GM12801 (cell line): ENCODE measurements at regions not wholly inside any gene's neighbourhood (a gene's known extent, or its start where the extent isn't known, plus 50 kb on each side); places are given as distances from the start of the nearest gene placed in this dataset.

Experiments
- TF ChIP-seq, protein P1 (sequence below): IDR thresholded peaks from one replicate; pipeline ENCODE4 v1.5.1; 2011; ENCODE audit warnings: control low read depth; ENCODE audit not compliant: insufficient read length; ENCODE audit errors: extremely low read depth

DNA sequence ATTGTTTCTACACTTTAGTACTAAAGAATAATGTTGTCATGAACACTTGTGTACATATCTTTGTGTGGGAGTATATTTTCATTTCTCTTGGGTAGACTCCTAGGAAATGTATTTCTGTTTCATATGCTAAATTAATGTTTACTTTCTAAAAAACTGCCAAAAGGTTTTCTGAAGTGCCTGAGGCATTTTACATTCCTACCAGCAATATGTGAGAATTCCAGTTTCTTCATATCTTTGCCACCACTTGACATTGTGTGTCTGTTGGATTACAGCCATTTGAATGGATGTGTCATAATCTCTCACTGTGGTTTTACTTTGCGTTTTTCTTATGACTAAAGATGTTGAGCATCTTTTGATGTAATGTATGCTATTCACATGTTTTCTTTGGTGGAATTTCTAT, 428.2 kb upstream of the KCNH7 start:
- TF ChIP-seq, protein P1, sequence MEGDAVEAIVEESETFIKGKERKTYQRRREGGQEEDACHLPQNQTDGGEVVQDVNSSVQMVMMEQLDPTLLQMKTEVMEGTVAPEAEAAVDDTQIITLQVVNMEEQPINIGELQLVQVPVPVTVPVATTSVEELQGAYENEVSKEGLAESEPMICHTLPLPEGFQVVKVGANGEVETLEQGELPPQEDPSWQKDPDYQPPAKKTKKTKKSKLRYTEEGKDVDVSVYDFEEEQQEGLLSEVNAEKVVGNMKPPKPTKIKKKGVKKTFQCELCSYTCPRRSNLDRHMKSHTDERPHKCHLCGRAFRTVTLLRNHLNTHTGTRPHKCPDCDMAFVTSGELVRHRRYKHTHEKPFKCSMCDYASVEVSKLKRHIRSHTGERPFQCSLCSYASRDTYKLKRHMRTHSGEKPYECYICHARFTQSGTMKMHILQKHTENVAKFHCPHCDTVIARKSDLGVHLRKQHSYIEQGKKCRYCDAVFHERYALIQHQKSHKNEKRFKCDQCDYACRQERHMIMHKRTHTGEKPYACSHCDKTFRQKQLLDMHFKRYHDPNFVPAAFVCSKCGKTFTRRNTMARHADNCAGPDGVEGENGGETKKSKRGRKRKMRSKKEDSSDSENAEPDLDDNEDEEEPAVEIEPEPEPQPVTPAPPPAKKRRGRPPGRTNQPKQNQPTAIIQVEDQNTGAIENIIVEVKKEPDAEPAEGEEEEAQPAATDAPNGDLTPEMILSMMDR = no peak

DNA sequence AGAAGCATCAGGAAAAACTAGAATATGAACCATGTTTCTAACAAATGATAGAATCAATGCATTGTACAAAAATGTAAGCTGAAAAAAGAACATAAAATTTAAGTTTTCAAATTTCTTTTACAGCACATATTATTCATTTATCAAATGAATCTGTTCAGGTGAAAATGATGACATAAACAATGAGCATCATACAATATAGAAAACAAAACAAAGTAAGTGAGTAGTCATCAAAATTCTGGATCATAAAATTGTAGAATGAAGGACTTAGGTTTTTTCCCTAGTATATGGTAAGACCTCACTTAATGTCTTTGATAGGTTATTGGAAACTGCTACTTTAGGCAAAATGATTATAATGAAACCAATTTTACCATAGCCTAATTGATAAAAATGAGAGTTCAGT, 427.0 kb upstream of the KCNH7 start:
- TF ChIP-seq, protein P1 = no peak

DNA sequence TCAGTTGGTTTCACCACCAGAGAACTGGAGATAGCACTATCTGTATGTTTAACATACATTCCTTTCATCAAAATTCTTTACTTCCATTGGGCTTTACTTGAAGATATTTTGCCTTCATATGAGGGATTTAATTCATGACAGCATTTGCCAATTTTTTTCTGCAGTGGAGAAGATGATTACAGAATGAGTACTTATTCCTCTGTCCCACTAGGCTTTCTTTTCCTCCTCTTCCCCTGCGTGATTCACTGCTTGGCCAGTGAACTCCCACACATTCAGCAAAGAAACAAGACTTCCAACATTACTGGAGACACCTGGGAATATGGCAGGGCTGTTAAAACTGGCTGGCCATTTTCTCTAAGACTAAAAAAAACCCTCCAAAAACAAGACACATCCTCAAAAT, 425.8 kb upstream of the KCNH7 start:
- TF ChIP-seq, protein P1 = no peak

DNA sequence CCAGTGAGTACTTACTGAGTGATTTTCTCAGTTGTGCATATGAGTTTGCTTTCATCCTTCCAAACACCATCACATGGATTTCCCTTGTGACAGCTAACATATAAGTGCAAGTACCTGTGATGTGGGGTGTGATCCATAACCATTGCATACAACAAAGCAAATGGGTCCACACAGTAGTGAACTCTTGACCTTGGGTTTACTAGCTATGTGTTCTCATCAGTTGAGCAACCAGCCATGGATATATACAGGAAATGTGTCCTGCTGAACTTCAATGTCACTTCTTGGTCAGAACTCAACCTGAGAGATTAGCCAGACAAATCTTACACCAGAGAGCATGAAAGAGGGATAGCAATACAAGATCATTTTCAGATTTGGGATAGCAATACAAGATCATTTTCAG, 420.9 kb upstream of the KCNH7 start:
- TF ChIP-seq, protein P1 = no peak

DNA sequence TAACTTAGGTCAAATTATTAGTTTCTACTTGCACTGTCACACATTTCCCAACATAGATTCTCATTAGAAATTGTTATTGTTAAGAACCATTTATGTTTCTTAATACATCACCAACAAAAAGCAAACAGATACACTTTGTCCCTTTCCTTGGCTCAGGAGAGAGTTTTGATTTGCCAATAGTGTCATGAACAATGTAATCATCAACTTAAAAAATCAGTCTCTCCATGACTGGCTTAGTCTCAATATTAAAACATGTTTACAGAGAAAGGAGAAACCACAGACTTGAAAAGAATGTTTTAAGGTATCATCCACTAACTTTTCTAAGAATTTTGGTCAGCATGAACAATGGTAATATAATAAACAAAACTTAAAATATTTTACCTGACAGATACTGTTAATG, 416.5 kb upstream of the KCNH7 start:
- TF ChIP-seq, protein P1 = no peak

DNA sequence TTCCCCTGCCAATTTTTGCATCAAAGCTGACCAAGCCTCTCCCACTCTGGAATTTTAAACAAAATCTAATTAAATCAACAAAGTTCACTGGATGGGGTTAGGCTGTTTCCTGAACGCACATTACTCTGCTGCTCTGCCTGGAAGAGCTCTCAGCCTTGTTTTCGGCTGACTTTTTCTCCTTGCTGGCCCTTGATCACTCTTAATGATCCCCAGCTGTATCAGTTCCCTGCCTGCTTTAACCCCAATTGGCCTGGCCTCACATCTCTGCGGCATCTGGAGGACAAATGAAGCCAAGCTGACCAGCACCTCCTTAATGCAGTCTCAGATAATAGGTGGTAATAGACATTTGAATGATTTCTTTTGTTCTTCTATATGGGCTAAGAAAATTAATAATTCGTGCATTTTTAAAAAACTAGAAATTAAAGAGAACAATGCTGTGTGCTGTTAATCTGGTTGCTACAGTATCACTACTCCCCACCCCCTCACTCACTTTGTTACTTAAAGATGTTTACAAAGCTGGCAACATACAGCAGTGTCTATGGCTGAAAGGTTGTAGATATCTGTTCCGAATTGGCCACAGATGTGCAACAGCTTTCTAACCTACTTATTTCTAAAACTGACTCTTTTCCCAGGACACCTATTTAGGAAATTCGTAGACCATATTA, 415.2 kb upstream of the KCNH7 start:
- TF ChIP-seq, protein P1 = no peak

DNA sequence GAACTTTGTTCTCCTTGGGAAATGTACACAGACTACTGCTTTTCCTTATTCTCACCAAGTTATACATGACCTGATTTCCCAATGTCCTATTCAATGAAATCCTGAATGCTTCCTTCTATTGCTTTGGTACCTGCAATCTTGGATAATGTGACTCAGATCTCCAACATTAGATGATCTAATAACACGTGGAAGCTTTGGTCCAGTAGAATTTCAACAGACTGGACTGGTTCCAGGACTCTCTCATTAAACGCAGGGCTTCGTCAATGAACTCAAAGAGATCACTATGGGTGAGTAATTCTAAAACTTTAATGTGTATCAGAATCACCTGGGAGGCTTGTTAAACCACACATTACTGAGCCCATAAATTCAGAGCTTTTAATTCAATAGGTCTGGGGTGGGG, 413.6 kb upstream of the KCNH7 start:
- TF ChIP-seq, protein P1 = no peak
